OCI-LY3 (cell line): ENCODE measurements at regions not wholly inside any gene's neighbourhood (a gene's known extent, or its start where the extent isn't known, plus 50 kb on each side); places are given as distances from the start of the nearest gene placed in this dataset.

Source experiments
- EZH2phosphoT487 ChIP-seq: fragments of 200-600 bp; shearing (Covaris generic); IDR thresholded peaks from 2 replicates; pipeline ENCODE4 v1.6.1; 2018; ENCODE audit warnings: antibody characterized with exemption, mixed run types, low read depth
- TF ChIP-seq, protein P1 (sequence below): fragments of 200-600, 300-600 bp; sonication (generic); IDR thresholded peaks from 2 replicates; pipeline ENCODE4 v1.5.1; 2014; ENCODE audit warnings: antibody characterized with exemption, low read length, low read depth

DNA sequence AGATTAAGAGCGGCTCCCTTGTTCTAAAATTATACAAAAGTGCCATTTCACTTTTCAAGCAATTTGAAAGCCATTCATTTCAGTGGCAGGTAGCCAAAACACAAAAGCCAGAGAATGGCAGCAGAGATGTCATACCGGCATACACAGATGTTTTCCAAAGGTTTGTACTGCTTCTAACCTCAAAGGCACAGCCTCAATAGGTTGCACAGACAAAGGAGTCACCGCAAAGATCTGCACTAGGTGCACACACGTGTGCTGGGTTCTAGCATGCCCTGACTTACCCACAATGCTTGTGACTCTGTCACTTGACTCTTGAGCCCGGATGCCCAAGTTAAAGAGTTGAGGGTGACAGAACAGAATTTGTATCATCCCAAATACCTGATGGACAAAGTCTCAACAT lies 448.9 kb upstream of the ADGRL2 start:
- TF ChIP-seq, protein P1, sequence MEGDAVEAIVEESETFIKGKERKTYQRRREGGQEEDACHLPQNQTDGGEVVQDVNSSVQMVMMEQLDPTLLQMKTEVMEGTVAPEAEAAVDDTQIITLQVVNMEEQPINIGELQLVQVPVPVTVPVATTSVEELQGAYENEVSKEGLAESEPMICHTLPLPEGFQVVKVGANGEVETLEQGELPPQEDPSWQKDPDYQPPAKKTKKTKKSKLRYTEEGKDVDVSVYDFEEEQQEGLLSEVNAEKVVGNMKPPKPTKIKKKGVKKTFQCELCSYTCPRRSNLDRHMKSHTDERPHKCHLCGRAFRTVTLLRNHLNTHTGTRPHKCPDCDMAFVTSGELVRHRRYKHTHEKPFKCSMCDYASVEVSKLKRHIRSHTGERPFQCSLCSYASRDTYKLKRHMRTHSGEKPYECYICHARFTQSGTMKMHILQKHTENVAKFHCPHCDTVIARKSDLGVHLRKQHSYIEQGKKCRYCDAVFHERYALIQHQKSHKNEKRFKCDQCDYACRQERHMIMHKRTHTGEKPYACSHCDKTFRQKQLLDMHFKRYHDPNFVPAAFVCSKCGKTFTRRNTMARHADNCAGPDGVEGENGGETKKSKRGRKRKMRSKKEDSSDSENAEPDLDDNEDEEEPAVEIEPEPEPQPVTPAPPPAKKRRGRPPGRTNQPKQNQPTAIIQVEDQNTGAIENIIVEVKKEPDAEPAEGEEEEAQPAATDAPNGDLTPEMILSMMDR: no peak
- TF ChIP-seq EZH2phosphoT487: no peak
